Loucy (cell line): ENCODE measurements at regions not wholly inside any gene's neighbourhood (a gene's known extent, or its start where the extent isn't known, plus 50 kb on each side); places are given as distances from the start of the nearest gene placed in this dataset.

Source experiments
- H2AFZ ChIP-seq: fragments of 200-600 bp; sonication (generic); 2 replicates; pipeline ENCODE4 v1.6.0; 2016; ENCODE audit warnings: antibody characterized with exemption, mild to moderate bottlenecking, low read length, moderate library complexity
- H3F3A ChIP-seq: fragments of 200-600 bp; 2 replicates; pipeline ENCODE4 v1.6.0; 2016; ENCODE audit warnings: antibody characterized with exemption, low read depth, mild to moderate bottlenecking
- H3K27me3 ChIP-seq: fragments of 200-600 bp; sonication (generic); 2 replicates; pipeline ENCODE4 v1.6.1; 2014; ENCODE audit warnings: low read length, mild to moderate bottlenecking; ENCODE audit not compliant: insufficient read depth, poor library complexity, severe bottlenecking
- H3K36me3 ChIP-seq: fragments of 200-600 bp; sonication (generic); 2 replicates; pipeline ENCODE4 v1.6.1; 2016; ENCODE audit warnings: low read length; ENCODE audit not compliant: insufficient read depth
- H3K4me1 ChIP-seq: fragments of 200-600 bp; sonication (generic); 2 replicates; pipeline ENCODE4 v1.5.1; 2014; ENCODE audit warnings: low read length, mild to moderate bottlenecking; ENCODE audit not compliant: insufficient read depth, poor library complexity, severe bottlenecking
- H3K4me2 ChIP-seq: fragments of 200-600 bp; sonication (generic); 2 replicates; pipeline ENCODE4 v1.6.0; 2014; ENCODE audit warnings: antibody characterized with exemption, low read length, low read depth, mild to moderate bottlenecking; ENCODE audit not compliant: poor library complexity, severe bottlenecking
- H3K4me3 ChIP-seq: fragments of 200-600 bp; sonication (generic); 2 replicates; pipeline ENCODE4 v1.5.1; 2014; ENCODE audit warnings: low read length, mild to moderate bottlenecking, mixed read lengths; ENCODE audit not compliant: poor library complexity, severe bottlenecking
- H3K79me2 ChIP-seq: fragments of 200-600 bp; sonication (generic); 2 replicates; pipeline ENCODE4 v1.6.1; 2014; ENCODE audit warnings: low read length; ENCODE audit not compliant: insufficient read depth
- H3K9ac ChIP-seq: fragments of 200-600 bp; sonication (generic); 2 replicates; pipeline ENCODE4 v1.6.0; 2014; ENCODE audit warnings: mild to moderate bottlenecking, low read depth, low read length, moderate library complexity; ENCODE audit not compliant: poor library complexity, severe bottlenecking
- H3K9me2 ChIP-seq: fragments of 200-600 bp; sonication (generic); replicated peaks from 2 replicates; pipeline ENCODE4 v1.6.1; 2016; ENCODE audit warnings: low read depth, low read length, mixed read lengths
- H3K9me3 ChIP-seq: fragments of 200-600 bp; sonication (generic); 2 replicates; pipeline ENCODE4 v1.6.1; 2014; ENCODE audit warnings: mild to moderate bottlenecking, antibody characterized with exemption, low read length, low read depth; ENCODE audit not compliant: insufficient read depth
- H4K20me1 ChIP-seq: fragments of 200-600 bp; sonication (generic); 2 replicates; pipeline ENCODE4 v1.6.0; 2014; ENCODE audit warnings: antibody characterized with exemption, low read length, mild to moderate bottlenecking; ENCODE audit not compliant: insufficient read depth, poor library complexity, severe bottlenecking
- CTCF ChIP-seq: fragments of 200-600 bp; sonication (generic); conservative IDR thresholded peaks from 2 replicates; pipeline ENCODE4 v1.5.1; 2014; ENCODE audit warnings: mild to moderate bottlenecking, antibody characterized with exemption, low read length
- EZH2phosphoT487 ChIP-seq: fragments of 200-600 bp; IDR thresholded peaks from 2 replicates; pipeline ENCODE4 v1.6.1; 2018; ENCODE audit warnings: antibody characterized with exemption, mild to moderate bottlenecking, moderate library complexity, borderline replicate concordance

GRCh38 chr19:30888937-30889336 lies 460.3 kb downstream of the TSHZ3 start:
- no peak overlapping the region for H3K4me2 ChIP-seq
- no peaks in the 10 kb centered on the region for H3K9me2 ChIP-seq
- H3K9me3 ChIP-seq, result peaks cover 4% of the 10 kb centered on the region; the same call in 1 of the 2 replicates
- H4K20me1 ChIP-seq, result no peaks in the 10 kb centered on the region
- no peaks in the 10 kb centered on the region for H3K36me3 ChIP-seq
- TF ChIP-seq EZH2phosphoT487, result no peak
- no peak for TF ChIP-seq CTCF
- no peak overlapping the region for H3K4me3 ChIP-seq
- no peaks in the 10 kb centered on the region for H3K79me2 ChIP-seq
- H3K9ac ChIP-seq, result no peak overlapping the region
- no peaks in the 10 kb centered on the region for H3F3A ChIP-seq
- H3K4me1 ChIP-seq, result no peaks in the 10 kb centered on the region
- H2AFZ ChIP-seq, result no peak overlapping the region
- no peaks in the 10 kb centered on the region for H3K27me3 ChIP-seq

GRCh38 chr19:30887042-30887441 lies 462.2 kb downstream of the TSHZ3 start:
- Histone ChIP-seq H4K20me1 (no peaks in the 10 kb centered on the region), H3K9me3 (peaks cover 8% of the 10 kb centered on the region; the same call in 1 of the 2 replicates), H3K9me2 (no peaks in the 10 kb centered on the region), H3F3A (no peaks in the 10 kb centered on the region), H3K36me3 (no peaks in the 10 kb centered on the region), H3K79me2 (no peaks in the 10 kb centered on the region), H2AFZ (no peak overlapping the region), H3K27me3 (no peaks in the 10 kb centered on the region), H3K4me2 (no peak overlapping the region), H3K4me3 (no peak overlapping the region), H3K4me1 (no peaks in the 10 kb centered on the region), H3K9ac (no peak overlapping the region)
- TF ChIP-seq CTCF, result no peak
- no peak for TF ChIP-seq EZH2phosphoT487

DNA sequence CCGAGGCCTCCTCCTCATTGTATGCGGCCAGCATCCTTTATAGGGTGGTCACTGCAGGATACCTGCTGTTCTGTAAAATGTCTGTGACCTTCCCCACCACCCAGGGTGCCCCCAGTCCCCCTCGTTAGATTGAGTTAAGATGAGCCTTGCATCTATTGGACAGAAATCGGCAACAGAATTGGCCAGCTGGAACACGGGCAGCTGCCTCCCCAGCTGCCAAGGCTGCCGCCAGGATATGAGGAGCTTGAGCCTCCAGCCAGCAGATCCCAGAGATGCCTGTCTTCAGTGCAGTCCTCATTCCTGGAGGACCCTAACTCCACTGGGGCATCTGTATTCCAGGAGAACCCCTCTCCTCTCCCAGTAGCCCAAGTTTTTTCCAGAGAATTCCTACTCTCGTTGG lies 463.0 kb downstream of the TSHZ3 start:
- Histone ChIP-seq H3F3A (no peaks in the 10 kb centered on the region), H3K27me3 (no peaks in the 10 kb centered on the region), H4K20me1 (no peaks in the 10 kb centered on the region), H3K4me3 (no peak overlapping the region), H3K9ac (no peak overlapping the region), H3K36me3 (no peaks in the 10 kb centered on the region), H3K79me2 (no peaks in the 10 kb centered on the region), H2AFZ (no peak overlapping the region), H3K9me2 (no peaks in the 10 kb centered on the region), H3K4me1 (no peaks in the 10 kb centered on the region), H3K9me3 (peaks cover 6% of the 10 kb centered on the region; the same call in 1 of the 2 replicates), H3K4me2 (no peak overlapping the region)
- TF ChIP-seq EZH2phosphoT487, result no peak
- TF ChIP-seq CTCF, result no peak
